ENCODE measurements at regions not wholly inside any gene's neighbourhood (a gene's known extent, or its start where the extent isn't known, plus 50 kb on each side); places are given as distances from the start of the nearest gene placed in this dataset.

DNA sequence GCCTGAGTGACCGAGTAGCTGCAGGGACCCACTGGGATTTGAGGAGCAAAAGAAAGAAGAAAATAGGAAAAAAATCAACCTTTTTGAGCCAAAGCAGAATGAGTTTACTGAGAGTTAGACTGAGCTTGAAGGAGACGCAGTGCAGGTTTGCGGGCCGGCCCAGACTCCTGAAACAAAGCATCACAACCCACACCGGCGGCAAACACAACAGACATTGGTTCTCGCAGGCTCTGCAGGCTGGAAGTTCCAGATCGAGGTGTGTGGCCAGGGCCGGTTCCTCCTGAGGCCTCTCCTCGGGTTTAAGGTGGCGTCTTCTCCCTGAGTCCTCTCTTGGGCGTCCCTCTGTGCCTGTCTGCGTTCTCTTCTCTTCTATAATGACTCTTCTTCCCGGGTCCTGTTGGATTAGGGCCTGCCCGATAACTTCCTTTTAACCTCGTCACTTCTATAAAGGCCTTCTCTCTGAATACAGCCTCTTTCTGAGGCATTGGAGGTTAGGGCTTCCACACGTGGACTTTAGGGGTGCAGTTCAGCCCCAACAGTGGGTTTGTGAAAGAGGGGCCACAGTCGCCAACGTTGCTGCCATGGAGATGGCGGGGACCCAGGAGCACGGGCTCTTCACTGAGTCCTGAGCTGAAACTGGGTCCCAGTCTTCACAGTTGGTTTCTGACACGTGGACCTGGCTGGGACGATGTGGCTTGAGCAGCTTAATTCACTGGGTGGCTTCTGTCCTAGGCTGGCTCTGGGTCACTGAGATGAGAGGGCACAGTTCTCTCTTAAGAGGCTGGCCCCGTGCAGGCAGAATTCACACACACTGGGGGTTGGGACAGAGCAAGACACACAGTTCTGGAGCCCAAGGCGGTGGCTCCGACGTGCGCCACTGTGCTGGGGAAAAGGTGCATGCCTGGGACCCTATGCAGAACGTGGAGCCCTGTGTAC lies 1047.7 kb downstream of the BRD1 start:
- Histone ChIP-seq H3K4me3 (ENCODE audit: low read depth in 1 of 5, low read length in 5 of 5) (no peak overlapping the region), H3K27ac (ENCODE audit: low read depth, low read length) (no peak overlapping the region), H3K27me3 (ENCODE audit: control insufficient read depth in 5 of 5, insufficient read depth in 4 of 5, low read length in 5 of 5) (peaks cover 2 to 9% (median 4%) of the 10 kb centered on the region in 5 donors), H3K4me1 (ENCODE audit: control insufficient read depth in 5 of 5, insufficient read depth in 5 of 5, low read length in 5 of 5) (no peaks in the 10 kb centered on the region), H3K36me3 (ENCODE audit: control insufficient read depth in 5 of 5, insufficient read depth in 5 of 5, low read length in 5 of 5) (no peaks in the 10 kb centered on the region), H3K9ac (ENCODE audit: low read length in 5 of 5) (no peak overlapping the region), H3K9me3 (ENCODE audit: control insufficient read depth in 5 of 5, low read length in 5 of 5) (peaks cover 0 to 18% (median 11%) of the 10 kb centered on the region in 5 donors)

DNA sequence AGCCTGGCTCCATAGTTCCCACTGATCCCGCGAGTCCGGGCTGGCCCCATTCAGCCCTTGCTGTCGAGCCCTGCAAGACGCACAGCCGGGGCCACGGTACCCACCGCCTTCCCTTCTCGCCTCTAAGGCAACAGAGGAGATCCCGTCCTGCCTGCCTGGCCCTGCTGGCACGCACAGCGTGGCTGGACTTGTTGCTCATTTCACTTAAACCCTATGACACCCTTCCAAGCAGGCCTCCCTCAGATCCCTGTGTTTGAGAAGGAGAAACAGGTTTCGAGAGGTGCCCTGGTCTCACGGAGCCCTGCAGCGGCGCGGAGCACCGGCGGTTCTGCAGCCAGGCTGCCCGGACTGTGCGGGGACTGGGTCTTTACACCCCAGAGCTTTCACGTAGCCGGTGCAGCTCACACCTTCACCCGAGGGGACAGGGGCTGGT lies 1048.4 kb downstream of the BRD1 start:
- Histone ChIP-seq H3K4me3 (ENCODE audit: low read depth in 1 of 5, low read length in 5 of 5) (no peak overlapping the region), H3K9me3 (ENCODE audit: control insufficient read depth in 5 of 5, low read length in 5 of 5) (peaks cover 0 to 18% (median 11%) of the 10 kb centered on the region in 5 donors), H3K27ac (ENCODE audit: low read depth, low read length) (no peak overlapping the region), H3K27me3 (ENCODE audit: control insufficient read depth in 5 of 5, insufficient read depth in 4 of 5, low read length in 5 of 5) (peaks cover 2 to 9% (median 4%) of the 10 kb centered on the region in 5 donors), H3K36me3 (ENCODE audit: control insufficient read depth in 5 of 5, insufficient read depth in 5 of 5, low read length in 5 of 5) (no peaks in the 10 kb centered on the region), H3K9ac (ENCODE audit: low read length in 5 of 5) (no peak overlapping the region), H3K4me1 (ENCODE audit: control insufficient read depth in 5 of 5, insufficient read depth in 5 of 5, low read length in 5 of 5) (no peaks in the 10 kb centered on the region)

DNA sequence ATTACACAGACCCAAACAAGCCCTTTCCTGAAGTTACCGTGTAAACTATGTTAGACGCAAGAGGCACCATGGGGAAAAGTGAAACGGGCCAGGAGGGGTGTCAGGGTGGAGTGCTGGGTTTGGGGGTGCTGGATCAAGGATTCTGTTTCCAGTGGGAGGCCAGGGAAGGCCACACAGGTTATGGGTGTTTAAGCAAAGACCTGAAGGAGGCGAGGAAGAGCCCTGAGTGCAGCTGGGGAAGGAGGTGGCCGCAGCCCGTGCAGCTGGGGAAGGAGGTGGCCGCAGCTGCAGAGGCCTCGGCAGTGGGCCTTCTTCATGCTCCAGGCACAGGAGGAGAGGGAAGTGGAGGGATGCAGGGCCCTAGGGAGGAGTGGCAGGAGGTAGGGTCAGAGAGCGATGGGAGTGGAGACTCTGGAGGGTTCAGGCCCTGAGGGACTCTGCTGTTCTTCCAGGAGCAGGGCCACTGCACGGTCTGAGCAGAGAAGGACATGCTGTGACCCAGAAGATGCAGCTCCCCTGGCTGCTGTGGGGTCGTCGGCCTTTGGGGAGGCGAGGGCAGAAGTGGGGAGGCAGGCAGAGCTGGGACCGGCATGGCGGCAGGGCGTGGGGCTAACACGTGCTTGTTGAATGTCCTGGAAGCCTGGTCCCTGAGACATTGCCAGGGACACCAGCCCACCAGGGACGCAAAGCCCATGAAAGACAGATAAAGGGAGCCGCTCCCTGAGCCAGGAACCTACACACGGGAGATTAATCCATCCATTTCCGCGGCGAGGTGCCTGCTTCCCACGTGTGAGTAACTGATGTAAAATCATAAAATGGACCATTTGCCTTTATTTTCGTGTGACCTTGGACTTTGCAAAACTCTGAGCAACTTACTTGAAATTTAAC lies 1049.1 kb downstream of the BRD1 start:
- Histone ChIP-seq H3K4me1 (ENCODE audit: control insufficient read depth in 5 of 5, insufficient read depth in 5 of 5, low read length in 5 of 5) (no peaks in the 10 kb centered on the region), H3K4me3 (ENCODE audit: low read depth in 1 of 5, low read length in 5 of 5) (no peak overlapping the region), H3K27me3 (ENCODE audit: control insufficient read depth in 5 of 5, insufficient read depth in 4 of 5, low read length in 5 of 5) (peaks cover 2 to 9% (median 4%) of the 10 kb centered on the region in 5 donors), H3K9me3 (ENCODE audit: control insufficient read depth in 5 of 5, low read length in 5 of 5) (peaks cover 0 to 18% (median 11%) of the 10 kb centered on the region in 5 donors), H3K27ac (ENCODE audit: low read depth, low read length) (no peak overlapping the region), H3K9ac (ENCODE audit: low read length in 5 of 5) (no peak overlapping the region), H3K36me3 (ENCODE audit: control insufficient read depth in 5 of 5, insufficient read depth in 5 of 5, low read length in 5 of 5) (no peaks in the 10 kb centered on the region)

DNA sequence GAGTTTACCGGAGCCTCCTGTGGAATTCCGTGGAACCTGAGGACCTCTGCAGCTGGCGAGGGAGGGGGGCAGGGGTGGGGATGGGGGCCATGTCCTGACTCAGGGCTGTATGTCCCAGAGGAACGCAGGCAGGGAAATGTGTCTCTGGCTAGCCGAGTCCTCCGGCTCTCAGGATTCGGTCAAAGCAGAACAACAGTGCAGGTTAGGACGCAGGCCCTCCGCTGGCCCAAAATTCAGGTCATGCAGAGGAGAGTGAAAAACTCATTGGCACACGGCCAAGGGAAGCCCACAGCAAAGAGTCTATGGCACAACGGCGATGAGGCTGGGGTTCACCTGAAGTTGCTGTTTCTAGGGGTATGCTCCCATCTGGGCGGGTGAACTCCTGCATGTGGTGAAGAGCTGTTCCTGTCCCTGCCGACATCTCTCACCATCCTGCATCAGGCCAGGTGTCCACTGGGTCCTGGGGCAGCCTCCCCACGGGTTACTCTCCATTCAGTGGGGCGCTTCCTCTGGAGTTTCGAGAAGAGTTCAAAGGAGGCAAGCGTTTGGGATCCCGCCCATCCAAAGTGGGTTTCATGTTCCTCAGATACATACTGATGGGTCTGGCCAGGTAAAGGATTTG lies 1055.3 kb downstream of the BRD1 start:
- Histone ChIP-seq H3K36me3 (ENCODE audit: control insufficient read depth in 5 of 5, insufficient read depth in 5 of 5, low read length in 5 of 5) (no peaks in the 10 kb centered on the region), H3K9me3 (ENCODE audit: control insufficient read depth in 5 of 5, low read length in 5 of 5) (peaks cover 3 to 19% (median 15%) of the 10 kb centered on the region in 5 donors), H3K27ac (ENCODE audit: low read depth, low read length) (no peak overlapping the region), H3K4me3 (ENCODE audit: low read depth in 1 of 5, low read length in 5 of 5) (no peak overlapping the region), H3K9ac (ENCODE audit: low read length in 5 of 5) (no peak overlapping the region), H3K4me1 (ENCODE audit: control insufficient read depth in 5 of 5, insufficient read depth in 5 of 5, low read length in 5 of 5) (no peaks in the 10 kb centered on the region), H3K27me3 (ENCODE audit: control insufficient read depth in 5 of 5, insufficient read depth in 4 of 5, low read length in 5 of 5) (peaks cover 0 to 2% (median 0%) of the 10 kb centered on the region in 5 donors)

DNA sequence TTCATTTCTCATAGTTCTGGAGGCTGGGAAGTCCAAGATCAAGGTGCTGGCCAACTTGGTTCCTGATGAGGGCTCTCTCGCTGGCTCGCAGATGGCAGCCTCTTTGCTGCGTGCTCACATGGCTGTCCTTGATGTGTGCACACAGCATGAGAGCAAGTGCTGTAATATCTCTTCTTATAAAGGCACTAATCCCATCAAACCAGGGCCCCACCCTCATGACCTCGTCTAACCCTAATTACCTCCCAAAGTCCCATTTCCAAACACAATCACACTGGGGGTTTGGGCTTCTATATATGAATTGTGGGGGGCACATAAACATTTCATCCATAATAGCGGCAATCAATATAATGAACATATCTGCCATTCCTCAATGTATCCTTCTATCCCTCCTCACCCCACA lies 1062.1 kb downstream of the BRD1 start:
- Histone ChIP-seq H3K9ac (ENCODE audit: low read length in 5 of 5) (no peak overlapping the region), H3K4me1 (ENCODE audit: control insufficient read depth in 5 of 5, insufficient read depth in 5 of 5, low read length in 5 of 5) (no peaks in the 10 kb centered on the region), H3K27ac (ENCODE audit: low read depth, low read length) (no peak overlapping the region), H3K4me3 (ENCODE audit: low read depth in 1 of 5, low read length in 5 of 5) (no peak overlapping the region), H3K27me3 (ENCODE audit: control insufficient read depth in 5 of 5, insufficient read depth in 4 of 5, low read length in 5 of 5) (peaks cover 0 to 6% (median 2%) of the 10 kb centered on the region in 5 donors), H3K9me3 (ENCODE audit: control insufficient read depth in 5 of 5, low read length in 5 of 5) (peaks cover 3 to 19% (median 17%) of the 10 kb centered on the region in 5 donors), H3K36me3 (ENCODE audit: control insufficient read depth in 5 of 5, insufficient read depth in 5 of 5, low read length in 5 of 5) (no peaks in the 10 kb centered on the region)

DNA sequence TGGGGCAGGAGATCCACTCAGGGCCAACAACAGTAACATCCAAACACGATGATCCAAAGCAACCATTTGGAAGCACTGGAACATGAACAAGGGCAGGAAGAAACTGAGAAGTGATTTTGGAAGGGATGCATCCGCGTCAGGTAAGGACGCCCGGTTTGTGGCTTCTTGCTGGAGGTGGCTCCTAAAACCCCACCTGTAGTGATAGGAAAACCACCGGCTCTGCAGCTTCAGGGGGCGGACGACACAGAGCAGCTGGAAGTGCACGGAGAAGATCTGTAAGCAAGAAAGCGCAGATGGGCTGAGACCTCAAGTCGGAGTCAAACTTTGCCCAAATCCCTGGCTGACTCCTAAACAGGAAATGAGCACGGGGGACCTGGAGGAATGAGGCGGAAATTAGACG lies 1066.1 kb downstream of the BRD1 start:
- no peak overlapping the region for H3K4me3 ChIP-seq (ENCODE audit: low read depth in 1 of 5, low read length in 5 of 5)
- peaks cover 0 to 12% (median 7%) of the 10 kb centered on the region in 5 donors for H3K9me3 ChIP-seq (ENCODE audit: control insufficient read depth in 5 of 5, low read length in 5 of 5)
- H3K36me3 ChIP-seq (ENCODE audit: control insufficient read depth in 5 of 5, insufficient read depth in 5 of 5, low read length in 5 of 5): no peaks in the 10 kb centered on the region
- H3K27me3 ChIP-seq (ENCODE audit: control insufficient read depth in 5 of 5, insufficient read depth in 4 of 5, low read length in 5 of 5): peaks cover 0 to 12% (median 4%) of the 10 kb centered on the region in 5 donors
- no peak overlapping the region for H3K9ac ChIP-seq (ENCODE audit: low read length in 5 of 5)
- no peak overlapping the region for H3K27ac ChIP-seq (ENCODE audit: low read depth, low read length)
- no peaks in the 10 kb centered on the region for H3K4me1 ChIP-seq (ENCODE audit: control insufficient read depth in 5 of 5, insufficient read depth in 5 of 5, low read length in 5 of 5)

DNA sequence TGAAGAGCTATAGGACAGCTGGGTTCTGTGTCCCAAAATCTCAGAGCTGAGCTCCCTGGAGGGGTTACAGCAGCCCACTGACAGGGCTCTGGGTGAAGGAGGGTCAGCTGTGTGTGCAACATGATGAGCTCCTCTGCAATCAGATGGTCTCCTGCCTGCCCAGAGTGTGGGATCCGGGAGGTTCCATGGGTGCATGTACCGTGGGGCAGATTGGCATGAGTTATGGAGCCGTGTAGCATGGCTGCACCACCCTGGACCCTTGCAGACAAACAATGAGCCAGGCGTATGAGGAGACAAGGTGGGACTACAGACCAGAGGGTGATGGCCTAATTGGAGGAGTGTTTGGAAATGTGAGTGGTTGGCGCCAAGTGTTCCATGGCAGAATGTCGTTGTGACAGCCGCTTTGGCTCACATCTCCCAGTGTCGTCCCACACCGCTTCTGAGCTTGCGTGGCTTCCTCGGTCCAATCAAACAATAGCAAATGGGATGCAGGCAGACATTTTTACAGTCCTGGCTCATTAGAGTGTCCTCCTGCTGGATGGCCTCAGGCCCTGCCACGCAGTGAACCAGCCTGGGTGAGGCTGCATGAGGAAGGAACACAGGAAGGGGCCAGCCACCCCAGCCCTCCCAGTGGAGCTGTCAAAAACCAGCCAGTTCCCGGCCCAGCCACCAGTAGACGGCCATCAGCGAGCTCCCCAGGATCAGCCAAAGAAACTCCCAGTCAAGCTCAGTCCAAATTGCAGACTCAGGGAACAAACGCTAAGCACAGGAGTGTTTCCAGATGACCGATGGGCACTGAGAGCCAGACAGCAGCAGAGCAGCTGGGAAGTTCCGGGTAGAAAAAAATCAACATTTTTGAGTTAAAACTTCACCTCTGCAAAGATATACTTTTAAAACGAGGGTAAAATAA lies 1066.9 kb downstream of the BRD1 start:
- Histone ChIP-seq H3K4me3 (ENCODE audit: low read depth in 1 of 5, low read length in 5 of 5) (no peak overlapping the region), H3K27me3 (ENCODE audit: control insufficient read depth in 5 of 5, insufficient read depth in 4 of 5, low read length in 5 of 5) (peaks cover 0 to 16% (median 4%) of the 10 kb centered on the region in 5 donors), H3K9ac (ENCODE audit: low read length in 5 of 5) (no peak overlapping the region), H3K9me3 (ENCODE audit: control insufficient read depth in 5 of 5, low read length in 5 of 5) (peaks cover 0 to 11% (median 5%) of the 10 kb centered on the region in 5 donors), H3K36me3 (ENCODE audit: control insufficient read depth in 5 of 5, insufficient read depth in 5 of 5, low read length in 5 of 5) (no peaks in the 10 kb centered on the region), H3K27ac (ENCODE audit: low read depth, low read length) (no peak overlapping the region), H3K4me1 (ENCODE audit: control insufficient read depth in 5 of 5, insufficient read depth in 5 of 5, low read length in 5 of 5) (no peaks in the 10 kb centered on the region)

DNA sequence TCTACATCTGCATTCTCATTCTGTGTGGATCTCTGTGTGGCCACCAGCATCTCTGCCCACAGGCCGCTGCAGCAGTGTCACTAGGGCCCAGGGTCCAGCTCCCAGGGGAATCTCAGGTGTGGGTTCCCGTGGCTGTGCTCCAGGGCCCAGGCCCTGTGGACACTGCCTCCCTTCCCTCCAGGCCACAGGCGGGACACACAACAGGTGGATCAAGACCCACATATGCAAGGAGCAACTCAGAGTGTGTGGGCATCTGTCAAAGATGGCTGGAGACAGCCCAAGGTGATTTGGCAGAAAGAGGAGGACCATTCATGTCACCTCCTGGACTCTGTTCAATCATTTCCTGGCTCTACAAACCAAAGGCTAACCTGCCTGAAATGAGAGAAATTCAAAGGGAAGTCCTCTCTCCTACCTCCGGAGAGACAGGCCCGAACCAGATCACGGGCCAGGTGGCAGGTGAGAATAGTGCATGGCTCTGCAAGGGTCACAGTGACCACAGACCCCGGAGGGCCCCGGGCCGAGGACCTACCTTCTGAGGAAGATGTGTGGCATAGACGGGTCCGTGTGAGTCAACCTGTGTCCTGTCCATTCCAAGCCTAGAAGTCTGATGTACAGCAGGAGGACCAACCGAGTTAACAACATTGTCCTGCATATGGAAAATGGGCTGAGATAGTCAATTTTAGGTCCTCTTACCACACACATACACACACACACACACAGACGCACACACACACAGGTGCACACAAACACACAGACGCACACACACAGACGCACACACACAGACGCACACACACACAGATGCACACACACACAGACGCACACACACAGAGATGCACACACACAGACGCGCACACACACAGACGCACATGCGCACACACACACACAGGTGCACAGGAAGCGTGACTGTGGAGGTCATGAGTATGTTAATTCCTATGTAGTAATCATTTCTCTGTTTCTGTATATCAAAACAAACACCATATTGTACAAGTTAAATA lies 1068.5 kb downstream of the BRD1 start:
- no peaks in the 10 kb centered on the region for H3K4me1 ChIP-seq (ENCODE audit: control insufficient read depth in 5 of 5, insufficient read depth in 5 of 5, low read length in 5 of 5)
- H3K9me3 ChIP-seq (ENCODE audit: control insufficient read depth in 5 of 5, low read length in 5 of 5): peaks cover 0 to 6% (median 0%) of the 10 kb centered on the region in 5 donors
- no peak overlapping the region for H3K9ac ChIP-seq (ENCODE audit: low read length in 5 of 5)
- H3K36me3 ChIP-seq (ENCODE audit: control insufficient read depth in 5 of 5, insufficient read depth in 5 of 5, low read length in 5 of 5): no peaks in the 10 kb centered on the region
- H3K27me3 ChIP-seq (ENCODE audit: control insufficient read depth in 5 of 5, insufficient read depth in 4 of 5, low read length in 5 of 5): peaks cover 0 to 22% (median 7%) of the 10 kb centered on the region in 5 donors
- H3K4me3 ChIP-seq (ENCODE audit: low read depth in 1 of 5, low read length in 5 of 5): no peak overlapping the region
- no peak overlapping the region for H3K27ac ChIP-seq (ENCODE audit: low read depth, low read length)
